ENCODE measurements at regions not wholly inside any gene's neighbourhood (a gene's known extent, or its start where the extent isn't known, plus 50 kb on each side); places are given as distances from the start of the nearest gene placed in this dataset.

DNA sequence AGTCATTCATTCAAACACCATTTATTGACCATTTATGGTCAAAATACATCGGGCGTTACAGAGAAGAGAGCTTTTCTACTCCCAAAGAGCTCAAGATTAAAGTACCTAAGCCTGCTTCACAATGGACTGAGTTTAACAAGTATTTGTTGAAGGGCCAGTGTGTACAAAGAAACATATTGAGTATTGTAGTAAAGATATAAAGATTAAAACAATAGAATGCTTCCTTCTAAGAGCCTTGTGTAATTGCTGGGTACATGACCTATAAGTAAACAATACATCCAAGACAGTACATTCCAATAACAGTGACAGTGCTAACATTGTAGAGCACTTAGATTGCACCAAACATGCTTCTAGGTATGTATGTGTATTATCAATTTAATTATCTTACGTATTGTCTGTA is 695.5 kb downstream of the PCDH7 start:
- Histone ChIP-seq H3K4me3 (no peak overlapping the region), H3K27me3 (no peaks in the 10 kb centered on the region), H3K27ac (no peak overlapping the region), H3K9me3 (replicated peaks in 1 of 3) (no peaks in the 10 kb centered on the region), H3K36me3 (replicated peaks in 1 of 2) (no peaks in the 10 kb centered on the region), H3K4me1 (replicated peaks in 1 of 2) (no peaks in the 10 kb centered on the region)
- no peak for DNase-seq
- WGBS, 4 donors, result 89 to 96% (median 91%) methylated on average over 3 of the region's 3 CpGs
- intact Hi-C loops (cut with DNase I), result no loop called here
- no peak for TF ChIP-seq POLR2A (IDR thresholded peaks at IDR 0.05)

DNA sequence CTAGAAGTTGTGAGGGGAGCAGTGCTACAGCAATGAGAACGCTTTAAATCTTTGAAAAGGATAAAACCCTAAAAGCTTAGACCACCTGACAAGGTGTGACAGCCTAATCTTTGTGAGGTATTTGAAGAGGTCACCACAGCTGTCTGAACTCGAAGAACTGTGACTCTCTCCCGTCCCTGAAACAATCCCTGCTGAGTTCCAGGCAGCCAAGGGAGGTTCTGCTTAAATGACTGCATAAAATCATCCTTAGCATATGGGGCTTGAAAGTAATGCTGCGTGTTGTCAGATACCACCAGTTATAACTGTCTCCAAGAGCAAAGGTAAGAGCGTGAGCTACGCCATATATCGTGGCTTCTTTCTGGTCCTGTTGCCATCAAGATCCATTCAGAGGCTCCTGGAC is 696.3 kb downstream of the PCDH7 start:
- intact Hi-C loops (cut with DNase I), result no loop called here
- no peaks in the 10 kb centered on the region for H3K9me3 ChIP-seq (replicated peaks in 1 of 3)
- no peak for DNase-seq
- no peaks in the 10 kb centered on the region for H3K4me1 ChIP-seq (replicated peaks in 1 of 2)
- no peak overlapping the region for H3K27ac ChIP-seq
- WGBS, 4 donors, result 74 to 79% (median 76%) methylated on average over 7 of the region's 7 CpGs
- TF ChIP-seq, protein P1, sequence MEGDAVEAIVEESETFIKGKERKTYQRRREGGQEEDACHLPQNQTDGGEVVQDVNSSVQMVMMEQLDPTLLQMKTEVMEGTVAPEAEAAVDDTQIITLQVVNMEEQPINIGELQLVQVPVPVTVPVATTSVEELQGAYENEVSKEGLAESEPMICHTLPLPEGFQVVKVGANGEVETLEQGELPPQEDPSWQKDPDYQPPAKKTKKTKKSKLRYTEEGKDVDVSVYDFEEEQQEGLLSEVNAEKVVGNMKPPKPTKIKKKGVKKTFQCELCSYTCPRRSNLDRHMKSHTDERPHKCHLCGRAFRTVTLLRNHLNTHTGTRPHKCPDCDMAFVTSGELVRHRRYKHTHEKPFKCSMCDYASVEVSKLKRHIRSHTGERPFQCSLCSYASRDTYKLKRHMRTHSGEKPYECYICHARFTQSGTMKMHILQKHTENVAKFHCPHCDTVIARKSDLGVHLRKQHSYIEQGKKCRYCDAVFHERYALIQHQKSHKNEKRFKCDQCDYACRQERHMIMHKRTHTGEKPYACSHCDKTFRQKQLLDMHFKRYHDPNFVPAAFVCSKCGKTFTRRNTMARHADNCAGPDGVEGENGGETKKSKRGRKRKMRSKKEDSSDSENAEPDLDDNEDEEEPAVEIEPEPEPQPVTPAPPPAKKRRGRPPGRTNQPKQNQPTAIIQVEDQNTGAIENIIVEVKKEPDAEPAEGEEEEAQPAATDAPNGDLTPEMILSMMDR (IDR thresholded peaks at IDR 0.05), result no peak
- no peak for TF ChIP-seq POLR2A (IDR thresholded peaks at IDR 0.05)
- no peak overlapping the region for H3K4me3 ChIP-seq
- no peaks in the 10 kb centered on the region for H3K27me3 ChIP-seq
- no peaks in the 10 kb centered on the region for H3K36me3 ChIP-seq (replicated peaks in 1 of 2)

DNA sequence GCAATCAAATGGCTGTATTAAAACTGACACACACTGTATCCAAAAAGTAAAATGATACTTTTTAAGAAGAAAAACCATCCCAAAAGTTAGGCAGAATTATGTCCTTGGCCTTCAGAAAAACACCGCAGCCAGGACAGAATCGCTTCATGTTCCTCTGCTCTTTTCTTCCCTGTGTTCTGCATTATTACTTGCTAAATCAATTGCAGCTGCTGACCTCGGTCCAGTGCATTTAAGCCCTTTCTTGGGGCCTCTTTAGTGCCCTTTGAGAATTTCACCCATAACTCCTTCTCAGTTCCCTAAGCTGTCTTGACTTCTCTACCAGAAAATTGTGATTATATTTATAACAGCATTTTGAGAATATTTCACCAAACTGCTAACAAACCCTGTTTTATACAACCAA is 696.9 kb downstream of the PCDH7 start:
- Histone ChIP-seq H3K27ac (no peak overlapping the region), H3K36me3 (replicated peaks in 1 of 2) (no peaks in the 10 kb centered on the region), H3K9me3 (replicated peaks in 1 of 3) (no peaks in the 10 kb centered on the region), H3K4me3 (no peak overlapping the region), H3K27me3 (no peaks in the 10 kb centered on the region), H3K4me1 (replicated peaks in 1 of 2) (no peaks in the 10 kb centered on the region)
- intact Hi-C loops (cut with DNase I), result no loop called here
- WGBS, 4 donors, result 25 to 50% (median 47%) methylated on average over 3 of the region's 3 CpGs
- no peak for DNase-seq
- TF ChIP-seq, protein P1 (IDR thresholded peaks at IDR 0.05), result no peak
- TF ChIP-seq POLR2A (IDR thresholded peaks at IDR 0.05), result no peak

DNA sequence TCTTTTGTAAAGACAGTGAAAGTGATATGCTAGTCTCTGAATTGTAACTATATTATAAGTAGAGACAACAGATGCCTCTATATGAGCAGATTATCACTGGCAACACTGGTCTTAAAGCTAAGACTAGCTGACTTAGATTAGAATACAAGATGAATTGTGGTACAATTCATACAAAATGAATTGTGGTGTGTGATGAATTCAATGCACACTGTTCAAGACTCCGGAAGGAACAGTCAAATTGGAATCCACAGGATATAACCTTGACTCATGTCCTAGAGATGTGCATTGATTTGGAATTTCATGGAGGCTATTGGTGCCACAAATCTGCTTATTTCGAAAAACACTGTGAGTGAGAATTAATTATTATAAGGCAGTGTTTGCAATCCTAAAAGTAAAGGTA is 701.8 kb downstream of the PCDH7 start:
- H3K9me3 ChIP-seq (replicated peaks in 1 of 3), result no peaks in the 10 kb centered on the region
- no peak overlapping the region for H3K27ac ChIP-seq
- DNase-seq, result no peak
- no peaks in the 10 kb centered on the region for H3K36me3 ChIP-seq (replicated peaks in 1 of 2)
- H3K27me3 ChIP-seq, result no peaks in the 10 kb centered on the region
- no peak overlapping the region for H3K4me3 ChIP-seq
- no peaks in the 10 kb centered on the region for H3K4me1 ChIP-seq (replicated peaks in 1 of 2)
- WGBS, 4 donors, result 78 to 90% (median 83%) methylated on average over 2 of the region's 2 CpGs
- intact Hi-C loops (cut with DNase I), result no loop called here
- TF ChIP-seq, protein P1 (IDR thresholded peaks at IDR 0.05), result no peak
- no peak for TF ChIP-seq POLR2A (IDR thresholded peaks at IDR 0.05)

DNA sequence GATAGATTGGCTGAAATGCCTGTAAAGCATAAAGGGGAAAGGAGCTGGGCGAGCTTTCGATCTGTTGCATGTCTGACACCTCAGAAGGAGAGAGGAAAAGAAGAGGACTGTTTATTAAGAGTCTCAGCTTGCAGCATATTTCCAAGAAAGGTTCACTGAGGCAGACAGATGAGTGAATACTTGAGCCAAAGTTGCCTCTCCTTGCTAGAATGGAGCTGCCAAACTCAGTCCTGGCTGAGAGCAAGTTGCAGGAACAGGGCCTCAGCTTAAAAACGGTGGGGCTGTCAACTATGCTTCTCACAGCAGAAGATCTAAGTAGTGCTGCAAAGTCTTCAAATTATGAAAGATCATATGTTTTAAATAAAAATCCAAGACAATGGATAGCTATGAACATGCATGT is 707.5 kb downstream of the PCDH7 start:
- H3K9me3 ChIP-seq (replicated peaks in 1 of 3), result no peaks in the 10 kb centered on the region
- H3K4me1 ChIP-seq (replicated peaks in 1 of 2), result no peaks in the 10 kb centered on the region
- DNase-seq, result no peak
- H3K36me3 ChIP-seq (replicated peaks in 1 of 2), result no peaks in the 10 kb centered on the region
- TF ChIP-seq, protein P1 (IDR thresholded peaks at IDR 0.05), result no peak
- no peak for TF ChIP-seq POLR2A (IDR thresholded peaks at IDR 0.05)
- WGBS, 4 donors, result 64 to 84% (median 79%) methylated on average over 3 of the region's 3 CpGs
- intact Hi-C loops (cut with DNase I), result no loop called here
- H3K4me3 ChIP-seq, result no peak overlapping the region
- no peak overlapping the region for H3K27ac ChIP-seq
- no peaks in the 10 kb centered on the region for H3K27me3 ChIP-seq

All from adrenal gland (tissue), 9 donors.